ENCODE measurements at regions not wholly inside any gene's neighbourhood (a gene's known extent, or its start where the extent isn't known, plus 50 kb on each side); places are given as distances from the start of the nearest gene placed in this dataset.

DNA sequence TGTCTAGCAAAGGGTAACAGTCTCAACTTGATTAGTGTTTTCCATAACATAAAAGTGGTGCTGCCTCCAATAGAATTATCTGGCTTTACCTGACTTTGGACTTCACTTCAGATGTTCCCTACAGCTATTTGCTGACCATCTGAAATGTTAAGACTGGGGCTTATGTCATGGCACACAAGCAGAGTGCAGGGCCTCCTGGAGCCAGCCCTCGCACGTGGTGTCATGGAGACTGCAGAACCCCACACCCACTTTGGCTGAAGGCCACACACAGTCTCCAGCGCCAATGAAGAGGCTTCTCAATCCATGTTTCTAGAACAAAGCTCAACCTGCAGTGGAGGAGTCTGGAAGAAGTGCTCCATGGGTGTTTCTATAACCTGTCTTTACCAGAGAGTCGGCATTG, 169.6 kb upstream of the FRMD6 start:
- Histone ChIP-seq H3K9ac (no peak overlapping the region), H2AFZ (ENCODE audit: low read depth) (no peak overlapping the region), H3K4me3 (ENCODE audit: low read depth in 2 of 2, low read length in 1 of 2) (no peak overlapping the region), H3K27me3 (ENCODE audit: insufficient read depth) (no peaks in the 10 kb centered on the region), H3K9me3 (no peaks in the 10 kb centered on the region), H3K9me2 (no peaks in the 10 kb centered on the region), H3K4me1 (ENCODE audit: control insufficient read depth in 1 of 2, insufficient read depth in 2 of 2, low read depth in 1 of 2, low read length in 1 of 2) (peaks cover 11 to 18% of the 10 kb centered on the region in 2 experiments), H3F3A (replicated peaks; ENCODE audit: insufficient read depth) (no peaks in the 10 kb centered on the region), H3K27ac (ENCODE audit: low read depth in 2 of 2, low read length in 1 of 2) (peak overlapping the region; percentile 41 to 80; a peak in 3 of 4 replicates), H4K20me1 (ENCODE audit: insufficient read depth) (no peaks in the 10 kb centered on the region), H3K4me2 (no peak overlapping the region), H3K79me2 (ENCODE audit: insufficient read depth) (no peaks in the 10 kb centered on the region), H3K36me3 (replicated peaks in 1 of 2; ENCODE audit: control insufficient read depth in 1 of 2, insufficient read depth in 2 of 2, low read length in 1 of 2) (no peaks in the 10 kb centered on the region)
- WGBS (ENCODE audit: low lambda C conversion rate) = 100% methylated on average over 1 of the region's 4 CpGs
- 0 out of 2 replicates have a peak, but pooled peaks have one; percentile 13 for TF ChIP-seq MXI1 (IDR thresholded peaks at IDR 0.05; ENCODE audit: low read depth, low read length)
- TF ChIP-seq EZH2phosphoT487 (IDR thresholded peaks at IDR 0.05; ENCODE audit: borderline replicate concordance, low read depth) = no peak
- TF ChIP-seq MEF2A (IDR thresholded peaks at IDR 0.05; ENCODE audit: borderline replicate concordance, low read depth) = no peak
- no peak for TF ChIP-seq RFX5 (IDR thresholded peaks at IDR 0.05; ENCODE audit: low read length)
- ChIA-PET CTCF (interaction anchor here (0.6 to 2.0 kb wide), 6 partner anchors 11 to 294 kb away, joined by 3 to 8 read pairs (median 4); no protein-coding TSS in a partner anchor), POLR2A (interaction anchor here (0.5 to 1.1 kb wide), 2 partner anchors 8 to 9 kb away, joined by 3 read pairs; no protein-coding TSS in a partner anchor)
- peak; percentile 41 for DNase-seq

DNA sequence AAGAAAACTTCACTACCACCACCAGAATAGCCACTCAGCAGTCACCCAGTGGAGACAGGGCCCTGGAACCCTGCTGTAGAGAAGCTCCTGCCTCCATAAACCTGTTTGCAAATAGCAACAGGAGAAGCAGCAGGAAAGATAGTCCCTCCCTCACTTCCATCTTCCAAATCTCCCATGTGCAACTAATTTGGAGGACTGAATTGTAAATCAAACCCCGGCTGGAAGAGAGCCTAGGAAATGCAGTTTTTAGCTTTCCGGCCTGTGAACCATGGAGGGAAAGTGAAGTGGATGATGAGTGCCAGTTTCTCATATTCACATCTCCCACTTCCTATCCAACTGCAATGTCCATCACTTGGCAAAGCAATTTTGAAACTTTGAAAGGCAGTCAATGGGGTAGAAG, 167.2 kb upstream of the FRMD6 start:
- H3K4me3 ChIP-seq (ENCODE audit: low read depth in 2 of 2, low read length in 1 of 2) = no peak overlapping the region
- ChIA-PET POLR2A (no interaction called here), CTCF (interaction anchor here (0.8 kb wide), 1 partner anchor 292 kb away, joined by 3 read pairs; no protein-coding TSS in a partner anchor)
- H3K36me3 ChIP-seq (replicated peaks in 1 of 2; ENCODE audit: control insufficient read depth in 1 of 2, insufficient read depth in 2 of 2, low read length in 1 of 2) = no peaks in the 10 kb centered on the region
- peak overlapping the region; percentile 30 to 86; a peak in 3 of 4 replicates for H3K27ac ChIP-seq (ENCODE audit: low read depth in 2 of 2, low read length in 1 of 2)
- no peaks in the 10 kb centered on the region for H4K20me1 ChIP-seq (ENCODE audit: insufficient read depth)
- no peaks in the 10 kb centered on the region for H3K79me2 ChIP-seq (ENCODE audit: insufficient read depth)
- no peak overlapping the region for H3K4me2 ChIP-seq
- H3K9me2 ChIP-seq = no peaks in the 10 kb centered on the region
- TF ChIP-seq ELF1 (IDR thresholded peaks at IDR 0.05) (no peak), TAF1 (IDR thresholded peaks at IDR 0.05; ENCODE audit: borderline replicate concordance, low read depth, low read length) (no peak), MEF2A (IDR thresholded peaks at IDR 0.05; ENCODE audit: borderline replicate concordance, low read depth) (no peak), RAD21 (IDR thresholded peaks at IDR 0.05; ENCODE audit: low read length) (peak; percentile 7; the same call in 1 of the 2 replicates), EZH2phosphoT487 (IDR thresholded peaks at IDR 0.05; ENCODE audit: borderline replicate concordance, low read depth) (no peak), TCF12 (IDR thresholded peaks at IDR 0.05) (peak; percentile 20; the same call in 1 of the 2 replicates), NRF1 (IDR thresholded peaks at IDR 0.05; ENCODE audit: low read depth, low read length) (no peak)
- TF ChIP-seq, protein P1, sequence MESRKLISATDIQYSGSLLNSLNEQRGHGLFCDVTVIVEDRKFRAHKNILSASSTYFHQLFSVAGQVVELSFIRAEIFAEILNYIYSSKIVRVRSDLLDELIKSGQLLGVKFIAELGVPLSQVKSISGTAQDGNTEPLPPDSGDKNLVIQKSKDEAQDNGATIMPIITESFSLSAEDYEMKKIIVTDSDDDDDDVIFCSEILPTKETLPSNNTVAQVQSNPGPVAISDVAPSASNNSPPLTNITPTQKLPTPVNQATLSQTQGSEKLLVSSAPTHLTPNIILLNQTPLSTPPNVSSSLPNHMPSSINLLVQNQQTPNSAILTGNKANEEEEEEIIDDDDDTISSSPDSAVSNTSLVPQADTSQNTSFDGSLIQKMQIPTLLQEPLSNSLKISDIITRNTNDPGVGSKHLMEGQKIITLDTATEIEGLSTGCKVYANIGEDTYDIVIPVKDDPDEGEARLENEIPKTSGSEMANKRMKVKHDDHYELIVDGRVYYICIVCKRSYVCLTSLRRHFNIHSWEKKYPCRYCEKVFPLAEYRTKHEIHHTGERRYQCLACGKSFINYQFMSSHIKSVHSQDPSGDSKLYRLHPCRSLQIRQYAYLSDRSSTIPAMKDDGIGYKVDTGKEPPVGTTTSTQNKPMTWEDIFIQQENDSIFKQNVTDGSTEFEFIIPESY (IDR thresholded peaks at IDR 0.05; ENCODE audit: borderline replicate concordance, low read depth) = no peak
- DNase-seq = no peak
- H3K9me3 ChIP-seq = no peaks in the 10 kb centered on the region
- no peak overlapping the region for H2AFZ ChIP-seq (ENCODE audit: low read depth)
- H3K4me1 ChIP-seq (ENCODE audit: control insufficient read depth in 1 of 2, insufficient read depth in 2 of 2, low read depth in 1 of 2, low read length in 1 of 2) = peaks cover 18% of the 10 kb centered on the region in 2 experiments
- H3F3A ChIP-seq (replicated peaks; ENCODE audit: insufficient read depth) = peaks cover 6% of the 10 kb centered on the region
- WGBS (ENCODE audit: low lambda C conversion rate) = 60% methylated on average over 2 of the region's 2 CpGs
- H3K27me3 ChIP-seq (ENCODE audit: insufficient read depth) = no peaks in the 10 kb centered on the region
- H3K9ac ChIP-seq = no peak overlapping the region

Measured in SK-N-SH (cell line).